ENCODE measurements at regions not wholly inside any gene's neighbourhood (a gene's known extent, or its start where the extent isn't known, plus 50 kb on each side); places are given as distances from the start of the nearest gene placed in this dataset.

- Mint-ChIP-seq H3K4me3 (no peak overlapping the region), H3K27ac (no peak overlapping the region), H3K36me3 (ENCODE audit: low read depth) (no peaks in the 10 kb centered on the region), H3K27me3 (no peaks in the 10 kb centered on the region), H3K4me1 (no peaks in the 10 kb centered on the region), H3K9me3 (no peaks in the 10 kb centered on the region)
- intact Hi-C loops (cut with micrococcal nuclease), result no loop called here
- CTCF ChIA-PET, result no interaction called here
- TF ChIP-seq CTCF (IDR thresholded peaks at IDR 0.05), result no peak
- DNase-seq, result no peak
- no peak for ATAC-seq (ENCODE audit: low read depth)
- POLR2A ChIA-PET, result no interaction called here
These were observed 374.5 kb downstream of the METTL15 start for GRCh38 chr11:28482666-28483065.

- Mint-ChIP-seq H3K27ac (no peak overlapping the region), H3K36me3 (ENCODE audit: low read depth) (no peaks in the 10 kb centered on the region), H3K27me3 (no peaks in the 10 kb centered on the region), H3K4me3 (no peak overlapping the region), H3K4me1 (no peaks in the 10 kb centered on the region), H3K9me3 (no peaks in the 10 kb centered on the region)
- POLR2A ChIA-PET, result no interaction called here
- ATAC-seq (ENCODE audit: low read depth) (no peak), DNase-seq (no peak)
- intact Hi-C loops (cut with micrococcal nuclease), result no loop called here
- CTCF ChIA-PET, result no interaction called here
- TF ChIP-seq CTCF (IDR thresholded peaks at IDR 0.05), result no peak
These were observed 373.7 kb downstream of the METTL15 start for GRCh38 chr11:28481616-28482480.

- H3K4me1 Mint-ChIP-seq, result no peaks in the 10 kb centered on the region
- no peak for ATAC-seq (ENCODE audit: low read depth)
- no peak overlapping the region for H3K27ac Mint-ChIP-seq
- ChIA-PET CTCF (no interaction called here), POLR2A (no interaction called here)
- DNase-seq, result no peak
- intact Hi-C loops (cut with micrococcal nuclease), result no loop called here
- H3K9me3 Mint-ChIP-seq, result no peaks in the 10 kb centered on the region
- no peaks in the 10 kb centered on the region for H3K27me3 Mint-ChIP-seq
- TF ChIP-seq CTCF (IDR thresholded peaks at IDR 0.05), result no peak
- no peak overlapping the region for H3K4me3 Mint-ChIP-seq
- no peaks in the 10 kb centered on the region for H3K36me3 Mint-ChIP-seq (ENCODE audit: low read depth)
These were observed 372.2 kb downstream of the METTL15 start for GRCh38 chr11:28480406-28480805.

GRCh38 chr11:28476864-28477263 lies 368.7 kb downstream of the METTL15 start:
- Mint-ChIP-seq H3K27me3 (no peaks in the 10 kb centered on the region), H3K27ac (no peak overlapping the region), H3K4me1 (no peaks in the 10 kb centered on the region), H3K9me3 (no peaks in the 10 kb centered on the region), H3K36me3 (ENCODE audit: low read depth) (no peaks in the 10 kb centered on the region), H3K4me3 (no peak overlapping the region)
- intact Hi-C loops (cut with micrococcal nuclease), result no loop called here
- no peak for DNase-seq
- ATAC-seq (ENCODE audit: low read depth), result no peak
- POLR2A ChIA-PET, result no interaction called here
- TF ChIP-seq CTCF (IDR thresholded peaks at IDR 0.05), result no peak
- CTCF ChIA-PET, result no interaction called here

- no peak for ATAC-seq (ENCODE audit: low read depth)
- POLR2A ChIA-PET, result no interaction called here
These were observed 367.9 kb downstream of the METTL15 start for GRCh38 chr11:28476049-28476448.

More at GRCh38 chr11:28476049-28476448, 367.9 kb downstream of the METTL15 start:
- Mint-ChIP-seq H3K9me3 (no peaks in the 10 kb centered on the region), H3K27ac (no peak overlapping the region), H3K4me3 (no peak overlapping the region), H3K27me3 (no peaks in the 10 kb centered on the region), H3K4me1 (no peaks in the 10 kb centered on the region), H3K36me3 (ENCODE audit: low read depth) (no peaks in the 10 kb centered on the region)
- CTCF ChIA-PET, result no interaction called here
- DNase-seq, result no peak
- intact Hi-C loops (cut with micrococcal nuclease), result no loop called here
- TF ChIP-seq CTCF (IDR thresholded peaks at IDR 0.05), result no peak
